ENCODE measurements at regions not wholly inside any gene's neighbourhood (a gene's known extent, or its start where the extent isn't known, plus 50 kb on each side); places are given as distances from the start of the nearest gene placed in this dataset.

DNA sequence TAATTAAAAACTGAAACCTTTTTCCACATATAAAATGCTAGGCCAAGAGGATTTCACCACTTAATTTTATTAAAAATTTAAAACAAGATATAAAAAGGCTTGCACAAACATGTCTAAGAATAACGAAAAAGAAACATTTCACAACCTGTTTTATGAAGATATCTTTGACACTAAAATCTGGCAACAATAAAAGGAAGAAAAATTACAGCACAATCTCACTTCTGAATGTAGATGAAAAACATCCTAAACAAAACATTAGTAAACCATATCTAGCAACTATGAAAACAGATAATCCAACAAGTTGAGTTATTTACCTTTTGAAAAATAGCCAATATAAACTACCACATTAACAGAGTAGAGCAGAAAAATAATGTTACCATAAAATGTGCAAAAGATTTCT, 185.4 kb upstream of the MMADHC start:
- no peak for TF ChIP-seq YY1 (IDR thresholded peaks at IDR 0.05; ENCODE audit: insufficient read depth, insufficient read length)
- TF ChIP-seq ZNF274 (IDR thresholded peaks at IDR 0.05; ENCODE audit: low read depth, low read length), result no peak
- TF ChIP-seq SUZ12 (IDR thresholded peaks at IDR 0.05; ENCODE audit: extremely low read depth, insufficient read depth, insufficient read length), result no peak
- no peak overlapping the region for H3K4me3 ChIP-seq (ENCODE audit: insufficient read length, low read depth)
- DNase-seq (ENCODE audit: low read depth, low spot score), result no peak
- no peaks in the 10 kb centered on the region for H3K9me3 ChIP-seq (ENCODE audit: insufficient read depth, low read length)
- H3K4me1 ChIP-seq (ENCODE audit: insufficient read depth, insufficient read length), result no peaks in the 10 kb centered on the region
- no peaks in the 10 kb centered on the region for H3K27me3 ChIP-seq (ENCODE audit: insufficient read depth, insufficient read length)
- H3K36me3 ChIP-seq (ENCODE audit: insufficient read depth, insufficient read length, low read length), result no peaks in the 10 kb centered on the region
- H3K9ac ChIP-seq (ENCODE audit: insufficient read length, low read depth), result no peak overlapping the region

DNA sequence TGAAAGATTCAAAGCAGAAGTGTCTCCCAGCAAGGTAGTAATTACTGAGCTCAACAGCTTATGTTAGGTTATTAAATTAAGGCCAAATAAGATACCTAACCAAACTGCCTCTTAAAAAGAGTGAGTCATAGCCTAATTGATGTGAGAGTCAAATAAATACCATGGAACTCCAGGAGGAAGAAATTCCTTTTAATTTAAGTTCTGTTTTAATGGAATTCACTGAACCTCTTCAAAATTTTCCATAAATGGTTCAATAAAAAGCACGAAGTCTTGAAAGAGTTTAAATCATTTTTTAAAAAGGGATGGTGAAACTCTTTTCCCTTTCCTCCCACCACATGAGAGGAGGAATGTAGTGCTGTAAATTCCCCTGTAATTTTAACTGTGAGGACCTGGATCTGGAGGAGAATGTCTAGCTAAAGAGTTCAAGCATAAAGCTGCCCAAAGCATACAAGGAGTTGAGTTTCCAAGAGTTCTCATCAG, 180.8 kb upstream of the MMADHC start:
- H3K36me3 ChIP-seq (ENCODE audit: insufficient read depth, insufficient read length, low read length), result no peaks in the 10 kb centered on the region
- H3K4me1 ChIP-seq (ENCODE audit: insufficient read depth, insufficient read length), result no peaks in the 10 kb centered on the region
- no peak overlapping the region for H3K9ac ChIP-seq (ENCODE audit: insufficient read length, low read depth)
- no peak overlapping the region for H3K4me3 ChIP-seq (ENCODE audit: insufficient read length, low read depth)
- H3K27me3 ChIP-seq (ENCODE audit: insufficient read depth, insufficient read length), result no peaks in the 10 kb centered on the region
- TF ChIP-seq SUZ12 (IDR thresholded peaks at IDR 0.05; ENCODE audit: extremely low read depth, insufficient read depth, insufficient read length), result no peak
- TF ChIP-seq YY1 (IDR thresholded peaks at IDR 0.05; ENCODE audit: insufficient read depth, insufficient read length), result no peak
- no peak for TF ChIP-seq ZNF274 (IDR thresholded peaks at IDR 0.05; ENCODE audit: low read depth, low read length)
- DNase-seq (ENCODE audit: low read depth, low spot score), result no peak
- no peaks in the 10 kb centered on the region for H3K9me3 ChIP-seq (ENCODE audit: insufficient read depth, low read length)

DNA sequence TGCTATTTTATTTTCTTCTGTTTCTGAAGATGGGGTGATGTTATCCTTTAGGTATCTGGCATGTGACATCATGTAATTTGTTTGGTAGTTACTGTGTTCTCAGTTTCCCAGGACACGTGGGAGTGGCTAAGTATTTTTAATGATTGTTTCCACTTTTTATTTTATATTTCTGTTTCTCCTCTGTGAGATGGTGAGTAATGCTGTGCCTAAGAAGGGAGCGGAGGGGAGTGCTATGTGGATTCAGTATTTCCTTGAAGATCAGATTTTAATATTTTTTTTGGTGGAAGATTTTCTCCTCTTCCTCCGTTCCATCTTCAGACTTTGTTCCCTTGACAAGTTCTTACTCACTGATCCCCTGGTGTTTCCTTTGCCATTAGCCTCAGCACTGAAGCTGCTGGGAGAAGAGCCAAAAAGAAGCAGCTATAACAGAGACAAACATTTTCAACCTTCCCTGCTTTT, 180.0 kb upstream of the MMADHC start:
- Histone ChIP-seq H3K9ac (ENCODE audit: insufficient read length, low read depth) (no peak overlapping the region), H3K36me3 (ENCODE audit: insufficient read depth, insufficient read length, low read length) (no peaks in the 10 kb centered on the region), H3K9me3 (ENCODE audit: insufficient read depth, low read length) (no peaks in the 10 kb centered on the region), H3K4me3 (ENCODE audit: insufficient read length, low read depth) (no peak overlapping the region), H3K4me1 (ENCODE audit: insufficient read depth, insufficient read length) (no peaks in the 10 kb centered on the region), H3K27me3 (ENCODE audit: insufficient read depth, insufficient read length) (no peaks in the 10 kb centered on the region)
- DNase-seq (ENCODE audit: low read depth, low spot score), result no peak
- no peak for TF ChIP-seq ZNF274 (IDR thresholded peaks at IDR 0.05; ENCODE audit: low read depth, low read length)
- TF ChIP-seq SUZ12 (IDR thresholded peaks at IDR 0.05; ENCODE audit: extremely low read depth, insufficient read depth, insufficient read length), result no peak
- no peak for TF ChIP-seq YY1 (IDR thresholded peaks at IDR 0.05; ENCODE audit: insufficient read depth, insufficient read length)

DNA sequence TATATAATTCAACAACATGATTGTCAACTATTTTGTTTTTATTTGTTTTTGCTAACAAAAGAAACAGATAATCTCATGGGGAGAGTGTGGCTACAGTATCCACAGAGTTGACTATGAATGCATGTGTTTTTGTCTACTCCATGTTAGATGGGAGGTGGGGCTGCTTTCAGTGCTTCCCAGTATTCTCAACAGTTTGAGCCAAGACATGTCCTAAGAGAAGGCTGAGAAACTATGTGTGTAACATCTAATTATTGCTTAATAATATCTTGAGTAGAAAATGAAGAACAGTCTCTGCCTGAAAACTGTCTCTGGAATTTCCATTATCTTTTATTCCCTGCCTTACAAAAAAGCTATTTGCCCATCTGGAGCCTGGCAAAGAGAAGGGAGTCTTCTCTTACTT, 178.8 kb upstream of the MMADHC start:
- TF ChIP-seq SUZ12 (IDR thresholded peaks at IDR 0.05; ENCODE audit: extremely low read depth, insufficient read depth, insufficient read length) (no peak), ZNF274 (IDR thresholded peaks at IDR 0.05; ENCODE audit: low read depth, low read length) (no peak), YY1 (IDR thresholded peaks at IDR 0.05; ENCODE audit: insufficient read depth, insufficient read length) (no peak)
- no peak overlapping the region for H3K9ac ChIP-seq (ENCODE audit: insufficient read length, low read depth)
- H3K9me3 ChIP-seq (ENCODE audit: insufficient read depth, low read length), result no peaks in the 10 kb centered on the region
- no peaks in the 10 kb centered on the region for H3K4me1 ChIP-seq (ENCODE audit: insufficient read depth, insufficient read length)
- H3K36me3 ChIP-seq (ENCODE audit: insufficient read depth, insufficient read length, low read length), result no peaks in the 10 kb centered on the region
- H3K4me3 ChIP-seq (ENCODE audit: insufficient read length, low read depth), result no peak overlapping the region
- H3K27me3 ChIP-seq (ENCODE audit: insufficient read depth, insufficient read length), result no peaks in the 10 kb centered on the region
- DNase-seq (ENCODE audit: low read depth, low spot score), result no peak

DNA sequence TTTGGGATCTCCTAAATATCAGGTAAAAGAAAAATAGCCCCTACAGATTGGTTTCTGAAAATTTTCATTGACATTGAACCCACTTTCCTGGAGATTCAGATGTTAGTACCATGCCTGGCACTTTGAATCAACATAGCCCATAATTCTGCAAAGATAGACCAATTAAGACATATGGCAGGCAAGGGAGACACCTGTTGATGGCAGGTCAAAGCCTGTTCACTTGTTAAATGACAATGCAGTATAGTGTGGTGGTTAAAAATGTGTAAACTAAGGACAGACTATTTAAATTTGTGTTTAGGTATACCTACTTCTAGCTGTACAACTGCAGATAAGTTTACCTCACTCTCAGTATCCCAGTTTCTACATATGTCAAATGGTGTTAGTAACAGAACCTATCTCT, 178.1 kb upstream of the MMADHC start:
- Histone ChIP-seq H3K36me3 (ENCODE audit: insufficient read depth, insufficient read length, low read length) (no peaks in the 10 kb centered on the region), H3K4me3 (ENCODE audit: insufficient read length, low read depth) (no peak overlapping the region), H3K9me3 (ENCODE audit: insufficient read depth, low read length) (no peaks in the 10 kb centered on the region), H3K4me1 (ENCODE audit: insufficient read depth, insufficient read length) (no peaks in the 10 kb centered on the region), H3K9ac (ENCODE audit: insufficient read length, low read depth) (no peak overlapping the region), H3K27me3 (ENCODE audit: insufficient read depth, insufficient read length) (no peaks in the 10 kb centered on the region)
- no peak for DNase-seq (ENCODE audit: low read depth, low spot score)
- TF ChIP-seq YY1 (IDR thresholded peaks at IDR 0.05; ENCODE audit: insufficient read depth, insufficient read length), result no peak
- no peak for TF ChIP-seq ZNF274 (IDR thresholded peaks at IDR 0.05; ENCODE audit: low read depth, low read length)
- TF ChIP-seq SUZ12 (IDR thresholded peaks at IDR 0.05; ENCODE audit: extremely low read depth, insufficient read depth, insufficient read length), result no peak

DNA sequence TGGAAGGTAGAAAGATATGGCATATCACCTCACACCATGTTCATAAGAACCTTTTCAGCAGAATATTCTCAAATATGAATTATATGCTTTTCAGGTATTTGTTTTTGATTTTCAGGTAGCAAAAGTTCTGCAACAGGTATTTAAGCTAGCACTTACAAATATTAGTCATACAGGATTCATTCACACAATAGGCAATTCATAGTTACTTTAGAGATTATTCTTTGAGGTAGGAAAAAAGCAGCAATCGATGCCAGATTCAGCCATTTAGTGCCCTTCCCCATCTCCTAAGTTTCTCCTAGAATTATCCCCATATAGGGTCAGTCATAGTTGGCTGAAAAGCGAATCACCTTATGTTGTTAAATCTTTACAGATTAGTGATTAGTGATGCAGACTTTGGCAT, 177.4 kb upstream of the MMADHC start:
- Histone ChIP-seq H3K36me3 (ENCODE audit: insufficient read depth, insufficient read length, low read length) (no peaks in the 10 kb centered on the region), H3K9me3 (ENCODE audit: insufficient read depth, low read length) (no peaks in the 10 kb centered on the region), H3K9ac (ENCODE audit: insufficient read length, low read depth) (no peak overlapping the region), H3K27me3 (ENCODE audit: insufficient read depth, insufficient read length) (no peaks in the 10 kb centered on the region), H3K4me3 (ENCODE audit: insufficient read length, low read depth) (no peak overlapping the region), H3K4me1 (ENCODE audit: insufficient read depth, insufficient read length) (no peaks in the 10 kb centered on the region)
- DNase-seq (ENCODE audit: low read depth, low spot score), result no peak
- TF ChIP-seq ZNF274 (IDR thresholded peaks at IDR 0.05; ENCODE audit: low read depth, low read length) (no peak), SUZ12 (IDR thresholded peaks at IDR 0.05; ENCODE audit: extremely low read depth, insufficient read depth, insufficient read length) (no peak), YY1 (IDR thresholded peaks at IDR 0.05; ENCODE audit: insufficient read depth, insufficient read length) (no peak)

DNA sequence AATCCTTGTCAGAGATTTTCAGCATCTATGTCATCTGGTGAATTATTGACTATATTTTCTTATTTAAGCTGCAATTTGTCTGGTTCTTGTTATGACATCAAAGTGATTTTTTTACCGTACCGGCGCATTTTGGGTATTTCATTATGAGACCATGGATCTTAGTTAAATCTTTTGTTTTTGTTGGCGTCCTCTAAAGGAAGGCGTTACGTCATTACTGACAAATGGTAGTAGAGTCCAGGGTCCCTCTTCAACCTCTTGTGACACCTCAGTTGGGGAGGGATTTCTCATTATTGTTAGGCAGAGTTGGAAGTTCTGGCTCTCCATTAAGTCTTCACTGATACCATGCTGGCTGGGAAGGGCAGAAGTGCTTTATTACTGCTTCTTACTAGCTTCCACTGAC, 175.8 kb upstream of the MMADHC start:
- H3K36me3 ChIP-seq (ENCODE audit: insufficient read depth, insufficient read length, low read length), result no peaks in the 10 kb centered on the region
- H3K4me1 ChIP-seq (ENCODE audit: insufficient read depth, insufficient read length), result no peaks in the 10 kb centered on the region
- no peak overlapping the region for H3K9ac ChIP-seq (ENCODE audit: insufficient read length, low read depth)
- DNase-seq (ENCODE audit: low read depth, low spot score), result no peak
- H3K4me3 ChIP-seq (ENCODE audit: insufficient read length, low read depth), result no peak overlapping the region
- H3K27me3 ChIP-seq (ENCODE audit: insufficient read depth, insufficient read length), result no peaks in the 10 kb centered on the region
- no peak for TF ChIP-seq YY1 (IDR thresholded peaks at IDR 0.05; ENCODE audit: insufficient read depth, insufficient read length)
- TF ChIP-seq ZNF274 (IDR thresholded peaks at IDR 0.05; ENCODE audit: low read depth, low read length), result no peak
- no peak for TF ChIP-seq SUZ12 (IDR thresholded peaks at IDR 0.05; ENCODE audit: extremely low read depth, insufficient read depth, insufficient read length)
- no peaks in the 10 kb centered on the region for H3K9me3 ChIP-seq (ENCODE audit: insufficient read depth, low read length)
